K562 (cell line): ENCODE measurements at regions not wholly inside any gene's neighbourhood (a gene's known extent, or its start where the extent isn't known, plus 50 kb on each side); places are given as distances from the start of the nearest gene placed in this dataset.

Experiments used
- ATAC-seq: fragments of 200-7000 bp; cut with Tn5 transposase; 3 replicates; pipeline ENCODE4 v1.9.1; 2020; ENCODE audit warnings: moderate library complexity
- BruUV-seq: library from RNA; stranded (reverse); fragments of 400-500 nt; replicated peaks from 2 replicates; lab custom pipeline; 2021; lab: Mats Ljungman, UMichigan
- CTCF ChIA-PET: fragments of 300-600 bp; formaldehyde crosslinking; extraction: SDS; loops from one replicate; lab custom pipeline; 2021; ENCODE audit warnings: low intra/inter-chr PET ratio; lab: Yijun Ruan, JAX
- POLR2A ChIA-PET: fragments of 300-600, 350-650 bp; sonication (Branson Sonifier 250); formaldehyde crosslinking; extraction: SDS; loops from one replicate; lab custom pipeline; 2021; ENCODE audit warnings: antibody characterized with exemption, inconsistent platforms; lab: Yijun Ruan, JAX
- DNase-seq, 4 experiments: peaks; one replicate each; pipeline versions ENCODE4 v3.0.0 to v3.0.0-alpha.2; 2011 to 2018; ENCODE audit warnings: low spot score in 3 of 4, mixed read lengths in 3 of 4; ENCODE audit errors: extremely low read depth in 1 of 4
- FAIRE-seq: peaks from 2 replicates; lab custom pipeline; 2011; peaks lifted over from hg19 to GRCh38; lab: Jason Lieb, UNC
- H2AFZ ChIP-seq: 2 replicates; pipeline ENCODE4 v1.6.0; 2011; ENCODE audit warnings: low read depth, low read length, control low read depth, inconsistent platforms
- H3K27ac ChIP-seq: fragments of 200-600 bp; 3 replicates; pipeline ENCODE4 v1.8.0; 2011; ENCODE audit warnings: low read depth, mild to moderate bottlenecking, control low read depth, inconsistent platforms, low read length, moderate library complexity, mixed read lengths; ENCODE audit errors: extremely low read depth
- H3K27me3 ChIP-seq, 2 experiments: fragments of 300-600 bp in 1 of 2; 2 replicates in 1 of 2; 3 replicates in 1 of 2; pipeline versions ENCODE4 v1.6.0 to v1.8.0; 2011; ENCODE audit warnings: inconsistent platforms in 2 of 2, low read length in 2 of 2, mild to moderate bottlenecking in 1 of 2, mixed read lengths in 1 of 2, moderate library complexity in 1 of 2; ENCODE audit not compliant: control insufficient read depth in 2 of 2, insufficient read depth in 2 of 2
- H3K36me3 ChIP-seq: fragments of 300-600 bp; 3 replicates; pipeline ENCODE4 v1.8.0; 2011; ENCODE audit warnings: mild to moderate bottlenecking, low read length, inconsistent platforms; ENCODE audit not compliant: control insufficient read depth, insufficient read depth
- H3K4me1 ChIP-seq, 2 experiments: fragments of 200-600 bp in 1 of 2; replicated peaks in 1 of 2; 2 replicates in 1 of 2; 3 replicates in 1 of 2; pipeline versions ENCODE4 v1.5.1 to v1.8.0; 2011; ENCODE audit warnings: inconsistent platforms in 2 of 2, low read length in 2 of 2, mild to moderate bottlenecking in 1 of 2, mixed read lengths in 1 of 2, moderate library complexity in 1 of 2; ENCODE audit not compliant: control insufficient read depth in 2 of 2, insufficient read depth in 2 of 2
- H3K4me2 ChIP-seq: 2 replicates; pipeline ENCODE4 v1.6.1; 2011; ENCODE audit warnings: low read length, control low read depth, inconsistent platforms, mixed read lengths; ENCODE audit not compliant: insufficient read depth
- H3K4me3 ChIP-seq: fragments of 200-600 bp; sonication (generic), shearing (Covaris generic); 2 replicates; pipeline ENCODE4 v1.5.1; 2016; ENCODE audit warnings: control low read depth, inconsistent platforms
- H3K79me2 ChIP-seq: fragments of 200-600 bp; 3 replicates; pipeline ENCODE4 v1.8.0; 2011; ENCODE audit warnings: low read length, inconsistent platforms; ENCODE audit not compliant: control insufficient read depth, insufficient read depth
- H3K9ac ChIP-seq, 2 experiments: 2 replicates each; pipeline versions ENCODE4 v1.6.0 to v1.6.1; 2011; ENCODE audit warnings: low read depth in 2 of 2, low read length in 2 of 2, control low read depth in 1 of 2, inconsistent platforms in 1 of 2, mild to moderate bottlenecking in 1 of 2, mixed read lengths in 1 of 2; ENCODE audit not compliant: insufficient read depth in 1 of 2
- H3K9me1 ChIP-seq: one replicate; pipeline ENCODE4 v1.6.0; 2011; ENCODE audit warnings: inconsistent platforms, mild to moderate bottlenecking, low read length, moderate library complexity; ENCODE audit not compliant: control insufficient read depth, insufficient read depth
- H3K9me3 ChIP-seq: replicated peaks from 2 replicates; pipeline ENCODE4 v1.5.1; 2011; ENCODE audit warnings: low read depth, low read length, inconsistent platforms; ENCODE audit not compliant: control insufficient read depth, insufficient read depth
- H4K20me1 ChIP-seq: replicated peaks from 2 replicates; pipeline ENCODE4 v1.6.1; 2011; ENCODE audit warnings: low read length, inconsistent platforms, mixed read lengths; ENCODE audit not compliant: control insufficient read depth, insufficient read depth
- CAMTA2 ChIP-seq: fragments of 250-450 bp; sonication (Bioruptor Pico); conservative IDR thresholded peaks from 2 replicates; pipeline ENCODE4 v1.5.1; 2022
- EP400 ChIP-seq: fragments of 450-650 bp; IDR thresholded peaks from 2 replicates; pipeline ENCODE4 v1.6.1; 2017; ENCODE audit warnings: antibody characterized with exemption, mild to moderate bottlenecking, moderate library complexity
- KLF10 ChIP-seq: fragments of 250-450 bp; sonication (Bioruptor Pico); IDR thresholded peaks from 2 replicates; pipeline ENCODE4 v1.6.1; 2021; ENCODE audit warnings: matching md5 sums
- MXI1 ChIP-seq: IDR thresholded peaks from 2 replicates; pipeline ENCODE4 v1.6.1; 2011; ENCODE audit warnings: low read depth, mild to moderate bottlenecking, improper control_type of control experiment, low read length
- PCBP1 ChIP-seq: fragments of 200-400 bp; formaldehyde crosslinking; IDR thresholded peaks from 2 replicates; pipeline ENCODE4 v1.6.1; 2018; ENCODE audit warnings: mild to moderate bottlenecking, low read depth, low read length; ENCODE audit not compliant: poor library complexity, severe bottlenecking
- RNF2 ChIP-seq: sonication (generic); IDR thresholded peaks from 2 replicates; pipeline ENCODE4 v1.6.1; 2016
- SIRT6 ChIP-seq: IDR thresholded peaks from one replicate; pipeline ENCODE4 v1.6.1; 2012; ENCODE audit warnings: low read depth, mild to moderate bottlenecking, control low read depth, inconsistent platforms, low read length, moderate library complexity
- SLC30A9 ChIP-seq: fragments of 250-450 bp; sonication (Bioruptor Pico); IDR thresholded peaks from 2 replicates; pipeline ENCODE4 v1.8.0; 2022; ENCODE audit warnings: mild to moderate bottlenecking, moderate library complexity
- TCF7 ChIP-seq: sonication (generic); IDR thresholded peaks from 2 replicates; pipeline ENCODE4 v1.6.1; 2016; ENCODE audit warnings: antibody characterized with exemption, borderline replicate concordance
- ZFP1 ChIP-seq: fragments of 450-650 bp; formaldehyde crosslinking; IDR thresholded peaks from 2 replicates; pipeline ENCODE4 v1.4.0; 2020; ENCODE audit warnings: mild to moderate bottlenecking, mixed read lengths
- ZNF174 ChIP-seq: fragments of 250-450 bp; sonication (Bioruptor Pico); IDR thresholded peaks from 2 replicates; pipeline ENCODE4 v1.4.0; 2020; ENCODE audit warnings: mild to moderate bottlenecking
- ZNF316 ChIP-seq: fragments of 450-650 bp; IDR thresholded peaks from 2 replicates; pipeline ENCODE4 v1.6.1; 2016
- ZNF79 ChIP-seq: fragments of 250-450 bp; sonication (Bioruptor Pico); IDR thresholded peaks from 2 replicates; pipeline ENCODE4 v1.4.0; 2020; ENCODE audit warnings: low read depth, mild to moderate bottlenecking, moderate library complexity
- WGBS: fragments of 100-300 bp; shearing (Covaris generic); methylation state at CpG from one replicate; pipeline ENCODE4 v1.1.6; 2016; ENCODE audit warnings: low coverage, mixed read lengths; ENCODE audit not compliant: insufficient coverage; ENCODE audit errors: missing lambda C conversion rate; 5-methylcytosine and 5-hydroxymethylcytosine counted together
- in situ Hi-C: fragments of 300-500 bp; cut with MboI; formaldehyde crosslinking; loops from 4 replicates; pipeline ENCODE4 v1.15.0; 2018; ENCODE audit warnings: inconsistent platforms, mixed read lengths
- intact Hi-C: fragments of 100-400 bp; cut with micrococcal nuclease; formaldehyde crosslinking; loops from 2 replicates; pipeline ENCODE4 v1.14.2; 2022

GRCh38 chr6:88480816-88481215 is 314.7 kb upstream of the CNR1 start:
- no peak for FAIRE-seq
- H3K79me2 ChIP-seq = no peaks in the 10 kb centered on the region
- H3K4me2 ChIP-seq = no peak overlapping the region
- no peaks in the 10 kb centered on the region for H3K9me1 ChIP-seq
- no peaks in the 10 kb centered on the region for H3K9me3 ChIP-seq
- intact Hi-C loops (no loop called here), in situ Hi-C loops (no loop called here)
- peaks cover 0 to 19% of the 10 kb centered on the region in 2 experiments; a peak in 2 of 5 replicates for H3K27me3 ChIP-seq
- no peak for ATAC-seq
- H3K4me1 ChIP-seq = no peaks in the 10 kb centered on the region
- ChIA-PET POLR2A (no interaction called here), CTCF (no interaction called here)
- H4K20me1 ChIP-seq = no peaks in the 10 kb centered on the region
- H3K9ac ChIP-seq = no peak overlapping the region
- no TSS peak for BruUV-seq
- no peak overlapping the region for H2AFZ ChIP-seq
- DNase-seq = no peak
- H3K27ac ChIP-seq = no peak overlapping the region
- TF ChIP-seq KLF10 (CRISPR knock-in tag) = no peak
- no peak for TF ChIP-seq PCBP1
- no peak for TF ChIP-seq ZNF316
- no peak for TF ChIP-seq ZFP1 (CRISPR knock-in tag)
- TF ChIP-seq MXI1 = no peak
- no peak for TF ChIP-seq EP400
- no peak for TF ChIP-seq SLC30A9 (CRISPR knock-in tag)
- no peak for TF ChIP-seq TCF7
- no peak for TF ChIP-seq SIRT6
- TF ChIP-seq ZNF79 (CRISPR knock-in tag) = no peak
- TF ChIP-seq RNF2 = no peak
- TF ChIP-seq CAMTA2 (CRISPR knock-in tag) = no peak
- TF ChIP-seq ZNF174 = no peak
- TF ChIP-seq, all 486 proteins: peak for 0
- Histone ChIP-seq H3K4me3 (no peak overlapping the region), H3K36me3 (no peaks in the 10 kb centered on the region)
- 9% methylated on average over 5 of the region's 5 CpGs for WGBS
